Hematopoietic multipotent progenitor cell treated with erythropoietin and hydrocortisone succinate and interleukin-3 and kit ligand, for 15 days (in vitro differentiated cells): ENCODE measurements at regions not wholly inside any gene's neighbourhood (a gene's known extent, or its start where the extent isn't known, plus 50 kb on each side); places are given as distances from the start of the nearest gene placed in this dataset.

ENCODE experiments used
- DNase-seq: peaks from one replicate; pipeline ENCODE4 v3.0.0-alpha.2; 2015; ENCODE audit warnings: low spot score

DNA sequence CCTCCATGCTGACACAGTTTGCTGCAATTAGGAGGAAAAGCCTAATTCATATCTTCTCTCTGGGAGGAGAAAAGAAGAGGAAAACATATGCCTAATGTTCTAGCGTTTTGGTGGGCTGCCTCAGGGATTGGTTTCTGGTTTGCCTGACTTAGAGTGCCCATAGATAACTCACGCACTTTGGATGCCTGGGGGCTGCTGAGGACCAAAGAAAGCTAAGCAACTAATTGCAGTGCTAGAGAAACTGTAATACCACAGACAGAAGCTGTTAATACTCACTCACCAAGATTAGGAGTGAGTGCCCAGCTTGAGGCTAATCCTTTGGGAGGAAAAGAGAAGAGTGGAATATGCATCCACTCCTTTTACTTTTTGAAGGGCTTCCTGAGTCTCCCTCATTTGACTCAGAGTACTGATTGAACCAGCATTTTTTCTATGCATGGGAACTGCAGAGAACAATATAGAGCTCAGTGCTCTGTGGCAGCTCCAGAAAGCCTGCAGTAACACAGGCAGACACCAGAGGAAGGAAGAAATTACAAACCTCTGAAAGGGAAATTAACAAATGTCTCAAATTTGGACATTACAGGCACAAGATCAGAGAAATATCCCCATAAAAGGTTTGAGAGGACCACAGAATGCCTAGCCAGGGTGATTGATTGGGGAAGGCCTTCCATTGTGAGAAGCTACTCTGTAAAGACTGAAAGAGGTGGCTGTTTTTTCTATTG, 666.4 kb downstream of the OLFM4 start:
- no peak for DNase-seq

DNA sequence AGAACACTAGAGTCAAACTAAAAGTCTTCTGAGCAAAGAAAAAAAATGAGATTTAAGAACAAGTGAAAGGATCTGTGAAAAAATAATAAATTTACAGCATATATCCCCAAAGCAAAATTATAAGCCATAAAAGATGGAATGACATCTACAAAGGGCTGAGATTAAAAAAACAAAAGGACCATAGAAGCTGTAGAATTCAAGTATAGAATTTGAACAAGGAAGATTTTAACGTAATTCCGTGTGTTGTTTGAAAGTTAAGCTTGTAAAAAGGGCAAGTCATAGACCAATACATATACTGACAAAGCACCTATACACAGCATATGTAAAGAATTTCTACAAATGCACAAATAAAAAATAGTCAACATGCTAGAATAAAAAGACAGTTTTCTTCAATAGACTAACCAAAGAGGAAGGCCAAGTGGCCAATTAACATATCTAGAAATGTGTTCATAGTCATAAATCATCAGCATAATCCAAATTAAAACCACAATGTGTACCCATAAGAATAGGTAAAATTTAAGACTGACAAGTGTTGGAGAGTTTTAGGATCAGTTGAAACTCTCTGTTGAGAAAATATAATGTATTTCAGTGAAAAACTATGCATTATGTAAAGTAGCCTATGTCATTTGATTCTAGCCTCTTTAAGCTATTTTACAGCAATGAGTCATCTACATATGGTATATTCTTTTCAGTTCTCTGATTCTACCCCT, 674.9 kb downstream of the OLFM4 start:
- no peak for DNase-seq

DNA sequence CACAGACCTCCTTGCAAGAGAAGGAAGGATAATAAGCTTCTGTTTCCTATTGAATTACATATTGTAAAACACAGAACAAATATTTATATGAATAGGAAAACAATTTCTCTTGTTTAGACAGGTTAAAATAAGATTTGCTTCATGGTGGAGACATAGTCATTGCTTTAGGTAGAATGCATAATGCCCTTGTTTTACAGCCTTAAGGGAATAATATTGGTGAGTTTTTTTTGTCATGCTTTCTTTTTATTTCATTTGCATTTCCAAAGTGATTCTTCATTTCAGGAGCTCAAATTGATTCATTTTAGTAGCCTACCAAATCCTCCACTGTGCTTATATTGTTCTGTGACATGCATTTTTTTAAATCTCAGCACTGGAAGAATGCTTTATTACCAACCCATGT, 690.7 kb downstream of the OLFM4 start:
- no peak for DNase-seq

DNA sequence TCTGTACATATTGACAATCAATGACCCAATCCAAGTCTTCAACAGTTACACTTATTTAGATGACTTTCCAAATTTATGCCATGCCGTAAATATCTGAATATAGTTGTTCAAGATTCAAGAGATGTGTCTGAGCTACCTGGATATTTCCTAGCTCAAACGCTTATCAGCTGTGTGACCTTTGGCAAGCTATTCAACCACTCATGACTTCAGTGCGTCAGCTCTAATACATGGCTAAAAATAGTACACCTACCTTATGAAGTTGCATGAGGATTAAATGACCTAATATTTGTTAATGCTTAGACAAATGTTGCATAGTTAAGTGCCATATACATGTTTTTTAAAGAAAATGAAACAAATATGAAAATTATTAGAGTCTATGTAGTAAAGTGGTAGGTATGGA, 704.1 kb downstream of the OLFM4 start:
- no peak for DNase-seq

DNA sequence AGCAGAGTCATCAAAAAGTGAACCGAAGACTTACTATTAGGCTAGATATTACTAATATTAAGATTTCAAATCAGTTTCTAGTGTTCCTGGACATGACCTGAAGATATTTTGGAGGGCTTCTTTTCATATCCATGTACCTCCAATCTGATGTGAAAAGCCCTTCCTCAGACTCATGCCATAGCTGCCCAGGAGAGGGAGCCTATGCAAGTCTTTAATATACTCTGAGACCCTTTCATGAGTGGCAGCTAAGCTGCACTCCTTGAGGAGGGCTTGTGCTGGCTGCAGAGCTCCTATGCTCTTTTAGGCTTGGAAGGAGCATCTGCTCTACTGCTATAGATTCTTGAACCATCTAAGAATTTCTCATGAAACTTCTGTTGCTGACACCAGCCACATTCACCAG, 715.3 kb downstream of the OLFM4 start:
- no peak for DNase-seq

DNA sequence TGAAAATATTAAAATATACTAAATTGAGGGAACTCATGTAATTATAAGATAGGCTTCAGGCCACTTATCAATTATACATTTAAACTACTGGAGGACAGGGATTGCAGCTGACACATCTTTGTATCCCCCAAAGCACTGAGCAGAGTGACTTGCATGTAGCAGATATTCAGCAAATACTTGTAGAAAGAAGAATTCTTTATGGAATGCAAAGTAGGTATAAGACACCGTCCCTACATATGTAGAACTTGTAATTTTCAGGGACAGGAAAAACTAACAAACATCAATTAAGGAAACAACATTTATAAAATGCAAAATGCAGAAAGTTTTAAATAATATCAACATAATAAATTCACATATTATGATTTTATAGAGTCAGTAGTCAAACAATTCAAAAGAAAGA, 719.2 kb downstream of the OLFM4 start:
- DNase-seq = no peak

DNA sequence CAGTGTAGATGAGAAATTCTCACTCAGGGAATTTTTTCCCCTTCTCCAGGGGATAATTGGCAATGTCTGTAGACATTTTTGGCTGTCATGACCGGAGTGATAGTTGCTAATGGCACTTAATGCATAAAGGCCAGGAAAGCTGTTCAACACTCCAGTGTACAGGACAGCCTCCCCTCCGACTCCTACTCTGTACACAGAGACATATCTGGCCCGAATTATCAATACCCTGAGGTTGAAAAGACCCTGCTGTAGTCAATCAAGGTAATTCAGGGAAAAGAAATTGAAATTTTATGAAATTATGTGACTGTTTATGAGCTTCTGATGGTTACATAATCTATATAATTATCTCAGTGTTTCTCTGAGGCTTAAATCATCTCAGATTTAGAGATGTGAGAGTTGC, 720.7 kb downstream of the OLFM4 start:
- no peak for DNase-seq

DNA sequence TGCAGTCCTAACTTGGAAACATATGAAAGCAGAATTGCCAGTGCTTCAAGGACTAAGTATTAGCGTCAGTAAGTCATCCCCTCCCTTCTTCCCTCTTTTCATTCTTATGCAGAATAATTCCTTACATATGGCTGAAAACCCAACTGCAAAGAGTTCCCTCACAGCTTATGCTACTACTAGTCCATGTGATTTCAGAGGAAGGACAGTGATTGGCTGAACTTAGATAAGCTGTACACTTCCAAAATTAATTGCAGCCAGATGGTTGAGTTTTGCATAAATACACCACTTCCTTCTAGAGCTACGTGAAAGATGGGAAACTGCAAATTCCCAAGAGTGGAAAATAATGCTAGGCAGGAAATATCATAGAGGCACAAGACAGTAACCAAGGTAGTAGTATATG, 730.4 kb downstream of the OLFM4 start:
- no peak for DNase-seq

DNA sequence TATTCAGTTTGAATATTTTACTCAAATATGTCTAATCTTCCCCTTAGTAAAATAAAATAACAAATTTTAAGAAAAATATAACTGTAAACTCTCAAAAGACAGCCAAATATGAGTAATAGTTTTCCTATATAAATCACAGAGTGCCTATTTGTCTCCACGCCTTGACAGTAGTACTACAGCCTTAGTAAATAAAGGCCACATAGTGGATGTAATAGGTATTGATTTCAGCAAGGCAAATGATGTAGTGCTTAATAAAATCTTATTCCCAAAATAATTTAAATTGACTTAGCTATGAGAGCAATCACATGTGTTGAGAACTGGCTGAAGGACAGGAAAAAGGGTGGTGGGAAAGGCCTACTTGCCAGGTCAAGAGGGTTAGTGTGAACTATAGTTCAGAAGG, 747.2 kb downstream of the OLFM4 start:
- DNase-seq = no peak

DNA sequence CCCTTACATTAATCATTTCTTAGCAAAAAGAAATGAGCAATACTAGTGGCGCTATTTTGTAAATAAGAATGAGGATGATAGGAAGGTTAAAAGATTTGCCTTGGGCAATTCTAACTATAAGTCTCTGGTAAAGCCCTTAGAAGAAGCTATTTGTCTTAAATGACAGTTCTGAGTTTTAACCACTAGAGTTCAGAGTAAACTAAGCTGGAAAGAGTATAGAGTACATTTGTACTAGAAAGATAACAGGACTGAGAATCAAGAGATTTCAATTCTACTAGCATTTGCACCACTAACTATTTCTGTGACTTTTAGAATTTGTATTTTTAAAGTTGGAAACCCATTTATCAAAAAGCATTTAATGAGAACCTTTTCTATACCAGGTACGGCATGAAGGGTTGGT, 750.3 kb downstream of the OLFM4 start:
- DNase-seq = no peak

DNA sequence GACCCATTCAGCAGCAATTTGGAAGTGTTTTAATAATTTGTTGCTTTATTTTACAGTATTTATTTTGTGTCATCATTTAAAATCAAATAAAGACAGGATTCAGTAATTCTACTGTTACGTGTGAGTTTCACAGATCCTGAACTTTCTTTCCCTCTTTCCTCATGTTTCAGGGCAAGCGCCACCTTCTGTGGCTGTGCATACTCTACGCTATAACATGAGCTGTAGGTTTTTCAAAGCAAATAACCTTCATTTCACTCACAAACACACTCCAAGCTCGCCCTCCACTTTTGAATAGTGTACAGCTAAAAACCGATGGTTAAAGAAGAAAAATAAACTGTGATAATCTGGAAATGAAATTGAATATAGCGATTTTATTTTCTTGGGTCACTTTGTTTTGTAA, 753.3 kb downstream of the OLFM4 start:
- DNase-seq = no peak

DNA sequence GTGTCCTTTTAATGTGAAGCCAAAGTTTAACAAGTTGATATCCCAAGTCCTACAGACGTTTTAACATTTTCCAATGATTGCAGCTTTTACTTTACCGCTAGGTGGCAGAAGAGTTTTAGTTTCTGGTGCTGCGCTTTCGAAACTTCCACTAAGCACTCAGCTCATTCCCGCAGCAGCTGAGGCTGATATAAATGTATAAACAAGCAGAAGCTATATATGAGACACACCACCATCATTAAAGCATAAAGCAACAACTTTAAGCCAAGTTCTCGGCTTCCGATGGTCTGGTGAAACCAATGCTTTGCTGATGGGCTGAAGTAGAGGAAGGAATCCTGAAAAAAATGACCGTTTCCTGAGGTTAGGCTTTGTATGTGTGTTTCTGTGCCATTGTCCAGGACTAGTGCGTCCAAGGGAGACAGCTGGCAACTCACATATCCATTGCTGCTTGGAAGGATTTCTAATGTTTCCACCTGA, 753.9 kb downstream of the OLFM4 start:
- peak; percentile 14 for DNase-seq

DNA sequence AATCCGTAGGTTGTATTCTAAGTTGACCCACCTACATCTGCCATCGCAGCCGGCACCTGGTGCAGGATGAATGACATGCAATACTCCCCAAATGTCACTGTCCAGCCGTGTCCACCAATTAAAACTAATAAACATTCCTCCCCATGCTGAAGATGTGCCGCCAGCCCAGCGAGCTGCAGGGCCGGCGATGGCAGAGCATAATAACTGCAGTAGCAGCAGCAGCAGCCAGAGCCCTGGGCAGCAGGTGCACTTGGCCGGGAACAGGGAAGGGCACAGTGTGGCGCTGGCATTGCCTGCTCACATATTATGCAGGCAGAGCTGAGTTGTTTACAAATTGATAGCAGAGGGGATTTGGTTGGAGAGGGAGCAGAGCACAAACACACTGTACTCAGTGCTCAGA, 754.9 kb downstream of the OLFM4 start:
- no peak for DNase-seq

DNA sequence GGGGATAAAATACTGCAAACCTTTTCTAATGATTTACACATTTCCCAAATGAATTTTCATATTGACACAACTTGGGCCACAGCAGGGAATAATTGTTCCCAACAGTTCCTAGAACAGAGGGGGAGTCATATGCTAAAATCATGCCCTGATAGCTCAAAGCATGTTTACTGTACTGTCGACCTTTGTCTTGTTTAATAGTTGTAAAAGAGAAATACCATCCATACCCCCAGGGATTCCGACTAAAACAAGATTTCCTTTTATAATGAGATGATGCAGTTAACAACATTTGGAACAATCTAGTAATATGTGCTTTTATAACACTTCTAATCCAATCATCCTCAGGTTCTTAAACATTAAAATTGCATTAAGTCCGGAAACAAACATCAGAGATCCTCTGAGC, 759.7 kb downstream of the OLFM4 start:
- no peak for DNase-seq

DNA sequence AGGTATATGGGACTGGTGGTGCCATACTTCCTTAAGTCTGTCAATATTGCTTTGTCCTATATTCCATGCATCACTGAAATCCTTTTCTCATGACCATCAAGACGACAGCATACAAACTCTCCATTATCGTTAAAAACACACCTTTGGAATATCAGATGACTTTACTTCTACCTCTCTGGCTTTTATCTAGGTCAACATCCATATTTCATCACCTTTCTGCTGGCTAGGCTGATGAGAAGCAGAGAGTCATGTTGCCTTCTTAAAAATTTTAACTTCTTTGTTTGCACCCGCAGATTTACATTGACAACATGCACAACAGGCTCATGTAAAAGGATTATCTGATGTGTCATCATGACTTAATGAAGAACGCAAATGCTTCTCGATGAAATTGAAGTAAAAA, 771.4 kb downstream of the OLFM4 start:
- DNase-seq = no peak

DNA sequence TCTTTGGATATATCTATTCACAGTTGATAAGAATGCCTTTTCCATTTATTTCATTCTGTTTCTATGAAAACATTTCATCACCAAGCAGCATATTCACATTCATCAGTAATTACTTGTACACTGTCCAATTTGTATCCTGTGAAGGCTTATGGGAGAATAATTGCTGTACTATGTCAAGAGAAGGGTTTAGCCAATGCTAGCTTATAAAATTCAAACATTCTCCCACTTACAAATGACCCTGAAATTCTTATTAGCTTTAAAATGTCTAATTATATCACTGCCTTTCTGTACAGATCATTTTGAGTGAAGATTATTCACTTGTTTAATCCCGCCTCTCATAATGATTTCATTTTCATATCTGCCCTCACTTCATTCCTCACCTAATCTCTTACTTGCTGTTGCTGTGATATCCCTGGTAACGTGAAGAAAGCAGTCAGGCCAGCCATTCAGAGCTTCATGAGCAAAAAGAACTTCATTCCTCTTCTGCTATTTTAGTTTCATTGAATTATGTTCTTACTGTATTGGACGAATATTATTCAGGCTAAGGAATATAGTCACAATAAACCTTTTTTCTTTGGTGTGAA, 778.7 kb downstream of the OLFM4 start:
- no peak for DNase-seq

DNA sequence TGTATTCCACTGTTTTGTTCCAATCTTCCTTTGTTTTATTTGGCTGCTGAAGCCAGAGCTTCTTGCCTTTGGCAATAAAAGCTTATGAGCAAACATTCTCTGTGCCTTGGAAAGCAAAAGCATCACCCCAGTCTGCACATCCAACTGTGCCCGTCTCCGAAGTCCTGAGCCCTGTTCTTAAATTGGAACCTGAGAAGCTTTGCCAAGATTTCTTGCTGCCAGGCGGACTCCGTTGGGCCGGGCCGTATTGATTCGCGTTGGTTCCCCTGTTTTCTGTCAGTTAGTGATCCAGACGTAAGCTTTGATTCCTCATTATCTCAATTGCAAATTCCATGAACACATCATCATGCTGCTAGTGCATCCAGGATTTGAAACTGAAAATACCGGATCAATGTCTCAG, 793.0 kb downstream of the OLFM4 start:
- no peak for DNase-seq

DNA sequence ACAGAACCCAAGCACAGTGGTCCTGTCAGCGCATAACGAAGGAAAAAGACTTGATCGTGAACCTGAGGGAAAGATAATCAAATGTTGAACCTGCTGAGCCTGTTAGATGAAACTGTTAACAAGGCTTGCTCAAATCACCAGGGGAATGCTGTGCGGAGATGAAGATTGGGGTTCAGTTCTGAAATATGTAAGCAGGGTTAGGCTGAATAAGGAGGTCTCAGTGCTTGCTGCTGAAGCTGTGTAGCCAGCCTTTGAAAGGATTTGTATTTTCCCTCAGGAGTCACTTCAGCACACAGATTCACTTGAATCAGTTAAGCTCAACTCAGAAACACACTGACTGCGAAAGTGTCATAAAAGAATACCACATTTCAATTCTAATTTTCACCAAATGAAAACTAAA, 793.5 kb downstream of the OLFM4 start:
- no peak for DNase-seq

DNA sequence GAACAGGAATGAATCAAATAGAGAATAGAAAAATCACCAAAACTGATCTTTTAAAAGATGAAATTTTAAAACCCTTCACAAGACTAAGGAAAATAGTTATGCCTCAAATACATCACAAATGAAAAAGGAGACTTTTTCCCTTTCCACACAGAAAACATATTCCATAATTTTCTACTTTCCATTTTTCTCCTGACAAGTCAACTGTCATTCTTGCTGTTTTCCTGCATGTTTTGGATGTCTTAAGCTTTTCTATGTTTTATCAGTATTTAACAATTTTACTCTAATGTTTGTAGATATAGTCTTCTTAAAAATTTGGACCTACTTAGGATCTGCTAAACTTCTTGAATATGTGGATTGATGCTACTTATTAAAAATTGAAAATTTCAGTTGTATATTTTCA, 810.8 kb downstream of the OLFM4 start:
- no peak for DNase-seq

DNA sequence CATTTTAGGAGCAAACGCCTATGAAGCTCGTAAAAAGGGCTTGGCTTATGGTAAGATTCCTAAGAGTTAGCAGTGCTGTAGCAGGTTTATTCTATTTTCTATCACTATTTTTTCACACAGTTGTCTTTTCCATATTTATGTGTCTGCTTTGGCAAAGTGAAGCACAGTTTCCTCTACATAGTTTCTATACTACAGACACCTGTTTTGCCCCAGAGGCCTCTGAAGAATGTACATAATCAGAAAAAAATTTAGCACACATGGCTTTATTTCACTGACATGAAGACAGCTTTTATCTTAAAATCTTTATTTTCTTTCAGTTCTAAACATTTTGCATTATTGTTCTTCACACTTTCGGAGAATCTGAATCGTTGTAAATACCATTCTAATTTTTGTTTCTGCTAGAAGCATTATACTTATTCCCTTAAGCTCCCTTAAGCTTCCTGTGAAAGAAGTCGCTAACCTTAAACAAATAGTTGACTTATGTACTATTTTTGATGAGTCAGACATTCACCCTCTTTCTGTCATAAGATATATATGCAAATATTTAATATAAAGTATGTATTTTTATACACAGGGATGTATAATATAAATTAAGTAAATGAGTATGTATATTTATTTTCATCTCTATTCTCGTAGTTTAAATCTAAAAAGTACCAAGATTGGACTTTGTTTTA, 816.0 kb downstream of the OLFM4 start:
- DNase-seq = no peak

DNA sequence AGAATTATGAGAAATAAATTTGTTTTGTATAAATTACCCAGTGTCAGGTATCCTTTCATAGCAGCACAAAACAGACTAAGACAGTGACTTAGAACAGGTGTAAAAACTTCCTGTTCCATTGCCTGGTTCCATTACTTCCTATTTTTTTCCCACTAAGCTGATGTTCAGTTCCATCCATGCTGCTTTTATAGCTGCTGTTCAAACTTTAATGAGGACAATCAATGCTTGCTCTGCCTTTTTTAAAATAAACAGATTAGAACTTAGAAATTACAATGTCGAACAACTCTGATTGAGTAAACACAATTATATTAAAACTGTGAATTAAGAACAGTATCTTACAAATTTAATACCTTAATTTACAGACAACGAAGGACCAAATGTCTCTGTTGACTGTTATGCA, 818.9 kb downstream of the OLFM4 start:
- no peak for DNase-seq

DNA sequence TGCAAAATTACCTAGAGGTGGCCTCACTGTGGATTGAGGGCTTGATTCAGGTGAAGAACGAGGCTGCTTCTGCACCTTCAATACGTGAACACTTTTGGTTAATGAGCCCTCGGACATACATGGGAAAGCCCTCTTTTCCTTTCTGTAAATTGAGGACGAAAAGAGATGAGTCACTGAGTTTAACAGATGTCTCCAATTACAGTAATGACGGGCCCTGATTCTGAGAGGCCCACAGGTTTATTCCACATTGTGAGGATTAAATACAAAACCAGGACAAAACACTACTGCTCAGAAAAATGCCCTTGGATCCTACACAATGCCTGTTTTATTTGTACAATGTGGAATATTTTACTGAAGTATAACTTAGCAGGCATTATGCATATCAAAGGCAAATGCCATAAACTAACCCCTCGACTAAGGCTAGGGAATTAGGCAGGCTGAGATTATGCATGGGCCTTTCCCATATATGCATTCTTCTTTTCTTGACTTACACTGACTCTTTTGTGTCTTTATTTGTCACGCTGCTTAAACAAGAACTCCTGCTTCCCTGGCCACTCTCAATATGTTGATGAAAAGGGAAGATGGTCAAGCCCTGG, 819.9 kb downstream of the OLFM4 start:
- no peak for DNase-seq

DNA sequence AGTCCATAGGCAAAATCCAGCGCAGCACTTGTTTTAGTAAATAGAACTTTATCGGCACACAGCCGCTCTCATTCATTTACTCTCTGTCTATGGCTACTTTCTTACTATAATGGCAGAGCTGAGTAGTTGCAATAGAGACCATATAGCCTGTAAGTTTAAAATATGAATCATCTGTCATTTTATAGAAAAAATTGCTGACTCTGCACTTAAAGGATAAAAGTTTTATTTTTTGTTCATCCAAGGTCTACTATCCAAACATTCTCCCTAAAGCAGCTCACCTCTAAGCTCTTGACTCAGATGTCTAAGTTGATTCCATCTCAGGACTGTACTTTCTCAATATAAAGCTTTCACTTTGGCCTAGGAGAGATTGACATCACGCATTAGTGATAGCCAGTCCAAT, 825.7 kb downstream of the OLFM4 start:
- DNase-seq = no peak
